NOMO-1 (cell line): ENCODE measurements at regions not wholly inside any gene's neighbourhood (a gene's known extent, or its start where the extent isn't known, plus 50 kb on each side); places are given as distances from the start of the nearest gene placed in this dataset.
"Not testable (repeated sequence)": the region's sequence is repeated elsewhere in the genome, so short reads cannot be mapped to it uniquely, and the experiment has no call there.

Source experiments
- DNase-seq, 2 experiments: peaks; one replicate each; lab custom pipeline; 2025; ENCODE audit not compliant: unreplicated experiment in 2 of 2; lab: John Stamatoyannopoulos, UW

DNA sequence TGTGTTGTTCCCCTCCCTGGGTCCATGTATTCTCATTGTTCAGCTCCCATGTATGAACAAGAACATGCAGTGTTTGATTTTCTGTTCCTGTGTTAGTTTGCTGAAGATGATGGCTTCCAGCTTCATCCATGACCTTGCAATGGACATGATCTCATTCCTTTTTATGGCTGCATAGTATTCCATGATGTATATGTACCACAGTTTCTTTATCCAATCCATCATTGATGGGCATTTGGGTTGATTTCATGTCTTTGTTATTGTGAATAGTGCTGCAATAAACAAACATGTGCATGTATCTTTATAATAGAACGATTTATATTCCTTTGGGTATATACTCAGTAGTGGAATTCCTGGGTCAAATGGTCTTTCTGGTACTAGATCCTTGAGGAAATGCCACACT lies 65.1 kb upstream of the SLC13A1 start:
- not testable (repeated sequence) for DNase-seq

DNA sequence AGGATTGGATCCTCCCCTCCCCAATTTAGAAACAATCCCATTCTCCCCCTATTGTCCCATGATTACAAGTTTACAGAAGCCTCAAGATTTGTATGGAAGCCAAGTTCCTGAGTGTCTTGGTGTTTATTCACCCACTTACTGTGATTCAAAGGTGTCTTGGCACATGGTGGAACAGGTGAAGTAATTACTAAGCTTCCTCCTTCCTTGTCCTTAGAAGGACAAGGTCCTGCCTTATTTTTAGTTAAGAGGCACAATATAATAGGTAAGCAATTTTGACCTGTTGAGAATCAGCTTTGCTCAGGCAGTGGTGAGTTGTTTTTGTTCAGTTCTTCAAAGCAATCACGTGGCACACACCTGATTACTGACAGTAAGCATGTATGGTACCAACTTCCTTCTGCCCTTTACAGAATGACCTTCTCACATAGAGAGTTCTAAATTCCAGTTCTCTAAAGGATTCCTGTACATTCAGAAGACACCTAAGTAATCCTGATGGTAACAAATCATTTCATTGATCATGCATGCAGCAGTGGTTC lies 60.7 kb upstream of the SLC13A1 start:
- DNase-seq = no peak

DNA sequence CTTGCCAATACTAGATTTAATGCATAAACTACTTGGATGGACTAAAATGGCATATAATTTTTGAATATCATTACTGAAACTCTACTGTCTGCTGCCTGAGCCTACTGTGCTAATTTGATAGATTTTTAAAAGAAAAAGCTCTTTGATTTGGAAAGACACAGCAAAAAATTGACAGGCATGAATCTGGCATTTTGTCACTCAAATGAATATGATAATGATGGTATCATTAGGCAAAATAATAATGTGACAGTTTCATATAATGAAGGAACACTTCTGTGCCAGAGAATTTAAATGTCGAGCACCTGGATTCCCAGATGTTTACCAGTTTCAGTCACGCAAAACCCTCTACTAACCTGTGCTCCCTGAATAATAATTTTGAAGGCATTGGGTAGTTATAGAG lies 60.0 kb upstream of the SLC13A1 start:
- DNase-seq = no peak
